ENCODE measurements at regions not wholly inside any gene's neighbourhood (a gene's known extent, or its start where the extent isn't known, plus 50 kb on each side); places are given as distances from the start of the nearest gene placed in this dataset.

DNA sequence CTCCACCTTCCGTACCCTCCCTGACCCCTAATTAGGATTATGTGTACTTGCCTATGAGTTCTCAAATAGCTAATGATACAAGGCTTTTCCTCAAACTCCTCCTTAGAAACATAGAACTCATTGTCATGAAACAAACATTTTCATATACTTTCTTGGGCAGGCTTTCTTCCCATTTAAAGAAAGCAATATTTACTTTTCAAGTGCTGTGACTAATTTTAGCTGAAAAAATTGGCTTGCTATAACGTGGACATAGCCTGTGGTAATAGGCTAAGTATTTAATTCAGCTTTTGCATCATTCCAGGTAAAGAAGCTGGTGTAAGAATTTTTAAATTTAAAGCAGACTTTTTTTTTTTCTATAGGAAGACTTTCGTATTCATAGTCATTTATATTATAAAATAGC is 208.7 kb downstream of the SOX2 start:
- TF ChIP-seq CTCF (IDR thresholded peaks at IDR 0.05) (no peak), POLR2A (IDR thresholded peaks at IDR 0.05) (no peak), POLR2AphosphoS5 (IDR thresholded peaks at IDR 0.05; ENCODE audit: insufficient read depth in 1 of 2, low read depth in 1 of 2) (no peak)

All from vagina (tissue), 2 donors.